HG03442 (cell line): ENCODE measurements at regions not wholly inside any gene's neighbourhood (a gene's known extent, or its start where the extent isn't known, plus 50 kb on each side); places are given as distances from the start of the nearest gene placed in this dataset.

Experiments used
- ATAC-seq: cut with Tn5 transposase; IDR thresholded peaks from one replicate; pipeline ENCODE4 v1.9.1; 2021; ENCODE audit warnings: mild to moderate bottlenecking, moderate library complexity; ENCODE audit not compliant: unreplicated experiment

GRCh38 chr2:19810148-19810547 lies 91.6 kb downstream of the TTC32 start:
- peak; percentile 71 for ATAC-seq

GRCh38 chr2:19809206-19809605 lies 92.6 kb downstream of the TTC32 start:
- ATAC-seq: no peak

- no peak for ATAC-seq
Observed at GRCh38 chr2:19807866-19808265, 93.9 kb downstream of the TTC32 start.

GRCh38 chr2:19807346-19807745 lies 94.4 kb downstream of the TTC32 start:
- no peak for ATAC-seq

- no peak for ATAC-seq
Observed at GRCh38 chr2:19806591-19806990, 95.2 kb downstream of the TTC32 start.

- no peak for ATAC-seq
Observed at GRCh38 chr2:19806131-19806530, 95.7 kb downstream of the TTC32 start.

GRCh38 chr2:19805266-19805665 lies 96.5 kb downstream of the TTC32 start:
- ATAC-seq: no peak

GRCh38 chr2:19804639-19805260 lies 97.0 kb downstream of the TTC32 start:
- ATAC-seq: no peak

GRCh38 chr2:19802086-19802841 lies 99.5 kb downstream of the TTC32 start:
- no peak for ATAC-seq

GRCh38 chr2:19801367-19802080 lies 100.3 kb downstream of the TTC32 start:
- no peak for ATAC-seq

GRCh38 chr2:19800796-19801195 lies 101.0 kb downstream of the TTC32 start:
- ATAC-seq: no peak

- no peak for ATAC-seq
Observed at GRCh38 chr2:19799881-19800780, 101.7 kb downstream of the TTC32 start.

- ATAC-seq: no peak
Observed at GRCh38 chr2:19797871-19798270, 103.9 kb downstream of the TTC32 start.

- ATAC-seq: no peak
Observed at GRCh38 chr2:19797243-19797810, 104.5 kb downstream of the TTC32 start.

GRCh38 chr2:19796035-19796695 lies 105.6 kb downstream of the TTC32 start:
- ATAC-seq: no peak

GRCh38 chr2:19793132-19793750 lies 108.5 kb downstream of the TTC32 start:
- no peak for ATAC-seq

GRCh38 chr2:19790291-19790690 lies 111.5 kb downstream of the TTC32 start:
- ATAC-seq: no peak

- no peak for ATAC-seq
Observed at GRCh38 chr2:19787134-19787533, 114.6 kb downstream of the TTC32 start.

- peak; percentile 74 for ATAC-seq
Observed at GRCh38 chr2:19786408-19787058, 115.2 kb downstream of the TTC32 start.
